ENCODE measurements at regions not wholly inside any gene's neighbourhood (a gene's known extent, or its start where the extent isn't known, plus 50 kb on each side); places are given as distances from the start of the nearest gene placed in this dataset.
A peak's percentile ranks its signal among the peaks of the same experiment; 100 is the strongest.
"Not testable (repeated sequence)": the region's sequence is repeated elsewhere in the genome, so short reads cannot be mapped to it uniquely, and the experiment has no call there.

- peak; percentile 83 for DNase-seq (ENCODE audit: low spot score)
- H3K4me1 Mint-ChIP-seq, result peaks cover 9% of the 10 kb centered on the region
- H3K36me3 ChIP-seq, result no peaks in the 10 kb centered on the region
- H3K4me3 Mint-ChIP-seq, result no peak overlapping the region
- no peaks in the 10 kb centered on the region for H3K27me3 ChIP-seq
- no peak overlapping the region for H3K4me2 ChIP-seq
- TF ChIP-seq EZH2 (IDR thresholded peaks at IDR 0.05), result no peak
- peak; percentile 74 for TF ChIP-seq CTCF (IDR thresholded peaks at IDR 0.05)
- no peak overlapping the region for H3K9ac ChIP-seq
- H3F3A ChIP-seq (ENCODE audit: low read depth), result no peaks in the 10 kb centered on the region
- H3K4me1 ChIP-seq, result no peaks in the 10 kb centered on the region
- no peak overlapping the region for H3K27ac ChIP-seq
- H3K79me2 ChIP-seq (ENCODE audit: low read depth), result no peaks in the 10 kb centered on the region
- H4K20me1 ChIP-seq (ENCODE audit: low read depth), result no peaks in the 10 kb centered on the region
- no peaks in the 10 kb centered on the region for H3K36me3 Mint-ChIP-seq
- H3K27me3 Mint-ChIP-seq (ENCODE audit: insufficient read depth, low read depth), result peaks cover 4% of the 10 kb centered on the region
- no peaks in the 10 kb centered on the region for H3K9me3 ChIP-seq (ENCODE audit: low read depth)
- H3K4me3 ChIP-seq, result no peak overlapping the region
- H2AFZ ChIP-seq (replicated peaks), result no peak overlapping the region
- peaks cover 12% of the 10 kb centered on the region for H3K9me3 Mint-ChIP-seq
- no peak overlapping the region for H3K27ac Mint-ChIP-seq
Measured at GRCh38 chr9:764105-764524, 77.4 kb upstream of the DMRT1 start.

- Histone ChIP-seq H3F3A (ENCODE audit: low read depth) (no peaks in the 10 kb centered on the region), H3K4me1 (no peaks in the 10 kb centered on the region), H3K36me3 (no peaks in the 10 kb centered on the region), H3K4me3 (no peak overlapping the region), H3K9me3 (ENCODE audit: low read depth) (no peaks in the 10 kb centered on the region), H4K20me1 (ENCODE audit: low read depth) (no peaks in the 10 kb centered on the region), H3K9ac (no peak overlapping the region), H3K27me3 (no peaks in the 10 kb centered on the region), H3K27ac (no peak overlapping the region), H3K79me2 (ENCODE audit: low read depth) (no peaks in the 10 kb centered on the region), H3K4me2 (no peak overlapping the region), H2AFZ (replicated peaks) (no peak overlapping the region)
- Mint-ChIP-seq H3K27me3 (ENCODE audit: insufficient read depth, low read depth) (peaks cover 4% of the 10 kb centered on the region), H3K9me3 (peaks cover 17% of the 10 kb centered on the region), H3K4me1 (peaks cover 9% of the 10 kb centered on the region), H3K36me3 (no peaks in the 10 kb centered on the region), H3K4me3 (no peak overlapping the region), H3K27ac (no peak overlapping the region)
- TF ChIP-seq EZH2phosphoT487 (IDR thresholded peaks at IDR 0.05) (no peak), CTCF (IDR thresholded peaks at IDR 0.05) (no peak), EZH2 (IDR thresholded peaks at IDR 0.05) (no peak)
- DNase-seq (ENCODE audit: low spot score), result no peak
Measured at GRCh38 chr9:764986-765385, 76.5 kb upstream of the DMRT1 start.

GRCh38 chr9:767061-767561 is 74.4 kb upstream of the DMRT1 start:
- H4K20me1 ChIP-seq (ENCODE audit: low read depth); H3K9ac ChIP-seq; H3K4me3 Mint-ChIP-seq; H3K36me3 Mint-ChIP-seq; H3K9me3 ChIP-seq (ENCODE audit: low read depth); H3K4me1 ChIP-seq; H2AFZ ChIP-seq (replicated peaks); H3K27me3 ChIP-seq; H3K4me1 Mint-ChIP-seq; H3K79me2 ChIP-seq (ENCODE audit: low read depth); H3K27ac Mint-ChIP-seq; H3K27ac ChIP-seq; DNase-seq (ENCODE audit: low spot score); H3F3A ChIP-seq (ENCODE audit: low read depth); H3K4me2 ChIP-seq; H3K4me3 ChIP-seq; H3K27me3 Mint-ChIP-seq (ENCODE audit: insufficient read depth, low read depth); H3K36me3 ChIP-seq: not testable (repeated sequence)
- peaks cover 25% of the 10 kb centered on the region for H3K9me3 Mint-ChIP-seq

GRCh38 chr9:776086-776485 is 65.4 kb upstream of the DMRT1 start:
- peaks cover 3% of the 10 kb centered on the region for H3K27me3 Mint-ChIP-seq (ENCODE audit: insufficient read depth, low read depth)
- H3F3A ChIP-seq (ENCODE audit: low read depth), result no peaks in the 10 kb centered on the region
- H3K27ac ChIP-seq, result no peak overlapping the region
- no peak for DNase-seq (ENCODE audit: low spot score)
- H3K79me2 ChIP-seq (ENCODE audit: low read depth), result no peaks in the 10 kb centered on the region
- no peak overlapping the region for H3K4me2 ChIP-seq
- H3K4me1 Mint-ChIP-seq, result no peaks in the 10 kb centered on the region
- no peak overlapping the region for H3K4me3 Mint-ChIP-seq
- H3K4me3 ChIP-seq, result no peak overlapping the region
- H3K9me3 Mint-ChIP-seq, result peaks cover 23% of the 10 kb centered on the region
- H3K9me3 ChIP-seq (ENCODE audit: low read depth), result no peaks in the 10 kb centered on the region
- H2AFZ ChIP-seq (replicated peaks), result no peak overlapping the region
- H3K4me1 ChIP-seq, result no peaks in the 10 kb centered on the region
- no peaks in the 10 kb centered on the region for H3K36me3 Mint-ChIP-seq
- no peak for TF ChIP-seq EZH2phosphoT487 (IDR thresholded peaks at IDR 0.05)
- no peak for TF ChIP-seq EZH2 (IDR thresholded peaks at IDR 0.05)
- no peak for TF ChIP-seq CTCF (IDR thresholded peaks at IDR 0.05)
- no peak overlapping the region for H3K9ac ChIP-seq
- H3K36me3 ChIP-seq, result no peaks in the 10 kb centered on the region
- H4K20me1 ChIP-seq (ENCODE audit: low read depth), result no peaks in the 10 kb centered on the region
- no peak overlapping the region for H3K27ac Mint-ChIP-seq
- no peaks in the 10 kb centered on the region for H3K27me3 ChIP-seq
